ENCODE measurements at regions not wholly inside any gene's neighbourhood (a gene's known extent, or its start where the extent isn't known, plus 50 kb on each side); places are given as distances from the start of the nearest gene placed in this dataset.
"Not testable (repeated sequence)": the region's sequence is repeated elsewhere in the genome, so short reads cannot be mapped to it uniquely, and the experiment has no call there.

DNA sequence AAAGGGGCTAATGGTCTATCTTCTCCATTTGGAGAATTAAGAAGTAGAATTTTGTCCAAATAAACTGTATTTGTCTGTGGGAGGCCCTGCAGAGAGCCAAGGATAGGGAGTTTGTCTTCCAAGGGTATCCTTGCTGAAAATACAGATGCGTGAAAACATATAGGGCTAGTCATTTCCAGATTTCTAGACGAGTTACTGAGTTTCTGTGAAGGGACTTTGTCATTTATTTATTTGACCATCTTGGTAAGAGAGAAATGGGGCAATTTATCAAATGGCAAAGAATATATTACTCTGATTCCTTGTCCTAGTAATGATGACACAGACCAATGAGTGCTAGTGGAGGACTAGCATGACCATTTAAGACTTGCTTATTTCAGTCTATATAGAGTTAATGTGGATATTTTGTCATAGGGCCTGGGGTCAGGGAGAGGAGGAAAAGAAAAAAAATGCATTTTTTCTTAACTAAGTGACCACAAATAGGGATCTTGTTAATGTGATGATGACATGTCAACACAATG is 376.6 kb upstream of the ONECUT1 start:
- intact Hi-C loops (cut with DNase I) = no loop called here
- DNase-seq (ENCODE audit: low spot score) = no peak

DNA sequence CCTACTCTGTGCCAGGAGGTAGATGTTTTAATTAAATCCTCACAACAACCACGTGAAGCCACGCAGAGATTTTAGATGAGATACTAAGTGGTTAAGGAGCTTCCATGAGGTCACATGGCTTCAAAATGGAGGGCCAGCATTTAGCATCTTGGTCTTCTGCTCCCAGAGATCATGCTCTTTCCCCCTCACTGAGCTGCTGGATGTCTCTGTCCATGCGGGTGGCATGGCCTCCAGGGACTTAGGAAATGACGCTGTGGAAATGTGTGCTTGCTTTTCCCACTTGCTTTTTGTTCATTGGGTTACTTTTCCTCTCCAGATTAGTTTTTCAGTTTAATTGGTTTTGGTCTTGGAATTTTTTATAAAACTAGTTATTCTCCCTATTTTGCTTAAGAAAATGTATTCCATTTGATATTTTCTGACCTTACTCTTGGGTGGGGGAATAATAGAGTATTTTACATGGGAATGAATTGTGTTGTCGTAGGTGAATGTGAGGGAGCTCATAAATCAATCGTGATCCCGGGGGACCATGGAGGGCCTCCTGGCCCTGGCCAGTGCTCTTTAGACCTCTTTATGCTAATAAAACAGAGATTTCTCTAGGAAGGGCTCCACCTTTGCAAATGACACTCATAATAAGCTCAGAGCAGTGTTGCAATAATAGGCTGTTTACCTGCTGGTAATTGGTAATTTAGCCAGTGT is 376.0 kb upstream of the ONECUT1 start:
- DNase-seq (ENCODE audit: low spot score) = no peak
- intact Hi-C loops (cut with DNase I) = no loop called here

DNA sequence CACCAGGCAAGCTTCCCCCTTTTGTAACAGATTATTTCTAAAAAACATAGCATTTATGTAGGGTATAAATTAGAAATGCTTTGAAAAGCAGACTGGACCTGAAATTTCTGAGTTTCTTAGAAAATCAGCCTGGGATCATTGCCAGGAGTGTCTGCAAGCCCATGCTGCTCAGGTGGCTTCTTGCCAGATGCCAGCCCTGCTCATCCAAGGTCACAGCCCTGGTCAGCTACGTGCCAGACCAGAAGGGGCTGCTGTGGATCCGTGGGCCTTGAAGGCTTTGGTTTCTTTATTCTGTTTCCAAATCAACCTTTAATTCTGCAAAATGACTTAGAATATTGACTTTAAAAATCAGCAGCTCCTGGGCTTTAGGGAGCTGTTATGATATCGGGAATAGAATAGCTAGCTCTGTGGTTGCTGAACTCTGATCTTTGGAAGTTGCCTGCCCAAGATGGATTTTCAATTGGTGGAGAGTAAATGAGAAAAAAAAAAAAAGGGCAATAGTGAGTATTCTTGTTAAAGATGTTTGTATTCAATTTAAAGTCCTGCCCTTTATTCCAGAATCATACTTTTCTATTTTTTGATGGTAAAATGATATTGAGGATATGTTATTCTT is 370.1 kb upstream of the ONECUT1 start:
- no peak for DNase-seq (ENCODE audit: low spot score)
- intact Hi-C loops (cut with DNase I) = no loop called here

DNA sequence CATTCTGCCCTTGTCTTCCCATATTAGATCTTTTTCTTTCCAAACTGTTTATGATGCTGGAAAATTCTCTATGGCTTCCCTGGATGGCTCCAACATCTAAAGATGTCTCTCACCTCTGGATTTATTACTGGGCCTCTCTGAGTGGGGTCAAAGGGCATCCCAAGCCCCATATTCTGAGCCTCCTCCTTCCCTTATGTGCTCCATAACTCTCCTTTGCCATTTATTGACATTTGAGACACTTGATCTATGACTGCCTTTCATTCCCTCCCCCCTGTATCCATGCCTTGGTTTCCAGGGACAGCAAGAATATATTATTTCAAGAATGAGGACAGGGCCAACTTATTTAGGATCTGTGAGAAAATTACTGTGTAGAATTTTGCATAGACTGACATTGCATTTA is 369.3 kb upstream of the ONECUT1 start:
- intact Hi-C loops (cut with DNase I) = no loop called here
- DNase-seq (ENCODE audit: low spot score) = no peak

DNA sequence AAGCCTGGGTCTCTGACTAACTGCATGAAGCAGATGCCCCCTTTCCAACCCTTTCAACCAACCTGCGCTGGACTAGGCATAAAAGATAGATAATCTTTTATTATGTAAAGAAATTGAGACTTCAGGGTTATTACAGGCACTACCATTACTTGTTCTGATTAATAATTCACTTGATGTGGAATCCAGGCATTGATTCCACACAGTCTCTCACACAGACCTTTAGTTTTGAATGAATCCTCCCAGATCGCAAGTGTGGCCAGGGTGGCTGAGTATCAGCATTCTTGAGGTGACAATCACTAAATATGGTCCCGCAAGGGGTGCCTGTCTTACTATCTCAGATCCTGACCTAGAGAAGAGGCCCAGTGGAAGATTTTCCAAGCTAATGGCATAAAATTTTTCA is 368.9 kb upstream of the ONECUT1 start:
- intact Hi-C loops (cut with DNase I) = no loop called here
- DNase-seq (ENCODE audit: low spot score) = no peak

DNA sequence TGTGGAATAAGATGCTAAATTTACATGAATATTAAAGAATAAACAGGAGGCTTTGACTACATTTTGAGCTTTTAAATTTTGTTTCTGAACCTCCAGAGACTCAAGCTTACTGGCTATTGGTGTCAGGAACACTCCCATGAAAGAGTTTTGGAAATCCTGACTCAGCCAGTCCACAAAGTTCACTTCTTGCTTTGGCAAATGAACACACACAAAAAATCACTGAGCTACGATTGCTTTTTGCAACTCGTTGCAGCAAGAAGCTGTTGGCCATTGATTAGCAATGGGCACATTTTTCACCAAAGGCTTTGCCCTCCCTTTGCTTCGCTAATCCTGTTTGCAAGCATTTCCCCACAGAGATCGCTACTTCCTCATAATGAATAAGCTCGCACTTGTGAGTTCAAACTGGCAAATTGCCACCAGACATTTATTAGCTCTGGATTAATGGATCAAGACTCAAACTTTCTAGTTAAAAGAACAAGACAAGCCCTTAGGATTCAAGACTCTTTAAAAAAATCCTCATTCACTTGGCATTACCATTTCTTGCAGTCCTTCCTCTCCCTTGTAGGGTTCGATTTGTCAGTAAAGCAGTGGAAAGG is 343.2 kb upstream of the ONECUT1 start:
- intact Hi-C loops (cut with DNase I) = no loop called here
- no peak for DNase-seq (ENCODE audit: low spot score)

DNA sequence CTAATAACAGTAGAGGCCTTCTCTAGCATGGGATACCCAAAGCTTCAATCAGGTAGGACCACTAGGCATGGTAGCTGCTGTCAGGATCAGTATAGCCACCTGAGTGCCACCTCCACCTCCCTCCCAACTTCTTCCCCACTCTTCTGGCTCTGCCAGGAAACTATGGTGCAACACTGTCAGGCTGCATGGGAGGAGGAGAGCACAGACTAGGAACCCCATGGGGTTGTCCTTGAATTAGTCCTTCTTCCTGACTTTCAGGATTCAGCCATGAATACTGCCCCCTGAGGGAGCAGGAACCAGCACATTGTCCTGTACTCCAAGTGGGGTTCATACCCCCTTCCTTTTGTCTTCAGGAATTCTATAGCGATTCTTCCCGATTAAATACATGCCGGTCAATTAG is 340.8 kb upstream of the ONECUT1 start:
- intact Hi-C loops (cut with DNase I) = no loop called here
- no peak for DNase-seq (ENCODE audit: low spot score)

DNA sequence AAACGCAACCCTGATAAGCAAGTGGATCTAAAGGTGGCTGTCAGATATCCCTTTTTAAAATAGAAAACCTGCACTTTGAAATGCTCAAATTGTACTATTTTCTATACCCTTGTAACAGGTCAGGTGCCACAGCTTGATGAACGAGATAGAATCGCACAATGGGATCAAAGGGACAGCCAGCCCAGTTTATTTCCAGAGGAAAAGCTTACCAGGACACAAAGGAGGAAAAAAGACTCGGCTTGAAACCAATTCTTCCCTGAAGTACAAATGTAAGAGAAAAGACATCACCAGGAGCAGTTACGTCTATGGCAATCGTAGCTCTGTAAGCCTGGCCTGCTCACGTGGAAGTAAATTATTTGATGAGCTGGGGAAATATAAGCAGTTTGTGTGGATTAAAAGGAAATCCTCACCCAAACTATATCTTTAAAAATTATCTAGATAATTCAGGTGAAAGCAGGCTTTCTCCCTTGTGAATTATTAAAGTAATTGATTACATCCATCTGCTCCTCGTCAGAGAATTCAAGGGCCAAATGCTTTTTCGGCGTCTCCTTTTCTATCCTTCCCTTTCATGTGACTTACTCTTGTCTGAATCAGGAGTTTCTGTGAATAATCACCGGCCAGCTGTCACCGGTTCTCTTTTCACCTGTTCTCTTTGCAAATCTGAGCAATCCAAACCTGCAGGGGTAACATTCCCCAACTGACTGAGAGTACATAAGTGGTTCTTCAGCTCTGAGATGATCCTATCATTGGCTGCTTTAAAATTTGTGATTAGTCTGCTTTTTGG is 339.2 kb upstream of the ONECUT1 start:
- intact Hi-C loops (cut with DNase I) = no loop called here
- DNase-seq (ENCODE audit: low spot score) = no peak

DNA sequence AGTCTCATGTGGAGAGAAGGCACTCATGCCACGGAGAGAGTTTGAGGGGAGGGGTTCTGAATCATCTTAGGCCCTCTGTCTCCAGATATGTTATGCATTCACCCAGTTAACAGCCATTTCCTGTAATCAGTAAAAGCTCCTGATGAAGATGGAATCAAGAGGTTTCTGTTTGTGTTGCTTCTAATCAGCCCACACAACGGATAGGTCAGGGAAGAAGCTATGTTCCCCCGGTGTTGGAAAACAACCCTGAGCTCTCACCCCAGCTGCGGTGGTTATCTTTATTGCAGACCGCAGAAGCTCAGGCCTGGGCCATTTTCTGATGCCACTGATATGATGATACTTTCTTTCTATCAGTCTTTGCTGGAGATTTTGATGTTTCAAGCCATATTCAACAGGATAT is 338.5 kb upstream of the ONECUT1 start:
- intact Hi-C loops (cut with DNase I) = no loop called here
- no peak for DNase-seq (ENCODE audit: low spot score)

DNA sequence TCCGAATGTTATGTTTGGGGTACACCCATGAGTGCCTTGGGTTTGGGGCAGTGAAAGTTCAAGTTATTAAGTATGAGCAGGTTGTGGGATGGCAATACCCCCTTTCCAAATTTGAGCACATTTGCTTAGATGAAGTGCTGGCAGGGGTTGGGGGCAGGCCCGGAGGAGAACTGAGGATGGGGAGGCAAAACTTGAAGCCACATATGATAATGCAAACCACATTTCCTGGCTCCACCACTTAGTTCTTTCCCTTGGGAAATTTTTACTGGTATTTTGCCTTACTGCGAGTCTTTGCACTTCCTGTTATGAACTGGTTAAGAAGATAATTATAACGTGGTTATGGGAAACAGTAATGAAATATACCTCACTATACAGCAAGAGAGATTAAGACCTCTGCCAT is 336.0 kb upstream of the ONECUT1 start:
- intact Hi-C loops (cut with DNase I) = no loop called here
- DNase-seq (ENCODE audit: low spot score) = no peak

DNA sequence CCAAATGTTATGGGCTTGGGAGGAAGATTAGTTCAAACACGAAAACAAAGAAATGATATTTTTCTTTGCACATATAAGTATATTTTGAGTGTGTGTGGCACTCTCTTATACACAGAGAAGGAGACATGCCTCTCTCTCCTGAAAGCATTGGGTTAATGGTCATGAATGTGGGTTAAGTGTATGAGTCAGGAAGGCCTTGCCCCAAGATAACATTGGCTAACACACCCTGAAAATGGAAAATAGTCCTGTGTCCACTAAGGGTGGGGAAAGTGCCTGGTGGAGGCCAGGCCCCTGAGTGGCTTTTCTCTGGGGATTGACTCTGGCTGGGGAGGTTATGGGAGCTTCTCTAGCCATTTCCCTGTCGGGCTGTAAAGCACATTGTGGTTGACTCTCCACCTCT is 332.7 kb upstream of the ONECUT1 start:
- intact Hi-C loops (cut with DNase I) = no loop called here
- DNase-seq (ENCODE audit: low spot score) = no peak

DNA sequence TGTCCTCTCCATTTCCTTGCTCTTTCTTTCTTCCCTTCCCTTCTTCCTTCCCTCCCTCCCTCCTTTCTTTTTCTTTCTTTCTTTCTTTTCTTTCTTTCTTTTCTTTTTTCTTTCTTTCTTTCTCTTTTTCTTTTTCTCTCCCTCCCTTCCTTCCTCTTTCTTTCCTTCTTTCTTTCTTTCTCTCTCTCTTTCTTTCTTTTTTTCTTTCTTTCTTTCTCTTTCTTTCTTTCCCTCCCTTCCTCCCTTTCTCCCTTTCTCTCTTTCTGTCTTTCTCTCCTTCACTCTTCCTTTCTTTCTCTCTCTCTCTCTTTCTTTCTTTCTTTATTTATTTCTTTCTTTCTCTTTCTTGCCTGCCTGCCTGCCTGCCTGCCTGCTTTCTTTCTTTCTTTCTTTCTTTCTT is 326.8 kb upstream of the ONECUT1 start:
- DNase-seq (ENCODE audit: low spot score); intact Hi-C loops (cut with DNase I): not testable (repeated sequence)

DNA sequence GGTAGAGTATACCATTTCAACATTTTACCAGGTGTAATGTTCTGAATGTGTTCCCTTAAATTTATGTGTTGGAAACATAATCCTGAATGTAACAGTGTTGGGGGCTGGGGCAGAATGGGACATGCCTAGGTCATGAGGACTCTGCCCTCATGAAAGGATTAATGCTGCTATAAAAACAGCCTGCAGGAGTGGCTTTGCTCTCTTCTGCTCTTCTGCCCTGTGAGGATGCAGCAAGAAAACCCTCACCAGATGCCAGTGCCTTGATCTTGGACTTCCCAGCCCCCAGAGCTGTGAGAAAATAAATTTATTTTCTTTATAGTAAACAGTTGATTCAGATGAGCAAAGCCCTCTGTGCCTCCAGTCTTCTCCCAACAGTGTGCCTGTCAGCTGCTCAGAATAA is 326.0 kb upstream of the ONECUT1 start:
- intact Hi-C loops (cut with DNase I) = no loop called here
- no peak for DNase-seq (ENCODE audit: low spot score)

DNA sequence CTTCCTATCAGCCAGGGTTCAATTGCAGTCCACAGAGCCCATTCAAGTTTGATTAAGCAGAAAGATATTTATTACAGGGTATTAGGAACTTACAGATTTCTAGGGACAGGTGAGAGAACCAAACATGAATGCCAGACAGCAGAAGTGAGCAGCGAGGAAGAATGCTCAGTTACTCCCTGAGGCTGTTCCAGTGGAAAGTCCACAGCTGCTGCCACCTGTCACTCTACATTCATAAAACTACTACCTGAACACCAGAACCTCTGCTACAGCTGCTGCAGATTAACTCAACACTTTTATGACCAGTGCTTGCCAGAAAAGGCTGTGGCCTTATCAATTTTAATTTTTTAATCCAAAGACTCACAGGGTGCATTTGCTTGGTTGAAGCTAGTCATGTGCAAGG is 325.4 kb upstream of the ONECUT1 start:
- intact Hi-C loops (cut with DNase I) = no loop called here
- no peak for DNase-seq (ENCODE audit: low spot score)

DNA sequence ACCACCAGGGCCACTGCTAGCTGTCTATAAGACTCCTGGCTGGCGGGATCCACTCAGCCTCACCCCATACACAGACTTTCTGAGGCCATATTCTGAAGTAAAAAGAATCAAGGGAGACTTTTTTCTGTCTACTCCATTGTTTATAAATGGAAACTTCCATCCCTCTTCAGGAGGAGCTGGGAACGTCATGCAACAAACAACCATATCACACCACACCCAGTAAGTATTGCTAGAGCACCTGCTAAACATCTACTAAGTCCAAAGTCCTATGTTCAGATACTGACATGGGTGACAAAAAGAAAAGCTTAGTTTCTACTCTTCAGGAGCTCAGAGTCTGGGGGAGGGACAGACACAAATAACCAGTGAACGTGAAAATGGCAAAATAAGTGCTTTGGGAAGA is 324.8 kb upstream of the ONECUT1 start:
- DNase-seq (ENCODE audit: low spot score) = no peak
- intact Hi-C loops (cut with DNase I) = no loop called here

DNA sequence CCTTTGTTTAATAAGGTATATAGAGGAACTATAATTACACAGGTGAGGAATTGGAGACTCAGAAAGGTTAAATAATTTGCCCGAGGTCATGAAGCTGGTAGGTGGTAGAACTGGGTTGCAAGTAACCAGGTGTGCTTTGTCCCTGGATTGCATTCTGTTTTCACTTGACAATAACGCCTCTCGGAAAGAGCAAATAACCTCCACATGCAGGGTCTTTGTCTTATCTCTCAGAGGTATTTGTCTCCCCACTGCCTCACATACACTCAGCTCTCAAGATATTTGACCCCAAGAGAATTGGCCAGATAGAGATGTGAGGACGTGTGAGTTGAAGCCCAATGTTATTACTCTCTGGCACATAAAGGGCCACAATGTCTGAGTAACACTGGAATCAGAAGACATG is 320.9 kb upstream of the ONECUT1 start:
- intact Hi-C loops (cut with DNase I) = no loop called here
- DNase-seq (ENCODE audit: low spot score) = no peak

DNA sequence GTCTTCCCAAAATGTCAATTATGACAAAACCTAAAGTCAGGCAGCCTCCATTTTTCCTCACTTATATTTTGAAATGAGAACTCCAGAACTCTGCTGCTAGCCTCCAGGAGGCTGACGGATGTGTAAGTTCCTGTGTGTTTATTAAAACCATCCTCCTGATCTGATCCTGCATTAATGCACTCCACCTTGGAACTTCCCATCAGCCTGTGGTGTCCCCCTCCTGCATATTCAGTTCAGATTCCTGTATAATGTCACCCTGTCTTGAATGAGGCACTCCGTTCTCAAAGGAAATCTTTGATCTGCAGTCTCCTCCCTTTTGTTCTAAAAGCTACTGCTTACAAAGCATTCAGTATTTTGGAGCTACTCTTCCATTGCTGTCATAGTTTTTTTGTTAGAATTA is 318.2 kb upstream of the ONECUT1 start:
- intact Hi-C loops (cut with DNase I) = no loop called here
- no peak for DNase-seq (ENCODE audit: low spot score)

DNA sequence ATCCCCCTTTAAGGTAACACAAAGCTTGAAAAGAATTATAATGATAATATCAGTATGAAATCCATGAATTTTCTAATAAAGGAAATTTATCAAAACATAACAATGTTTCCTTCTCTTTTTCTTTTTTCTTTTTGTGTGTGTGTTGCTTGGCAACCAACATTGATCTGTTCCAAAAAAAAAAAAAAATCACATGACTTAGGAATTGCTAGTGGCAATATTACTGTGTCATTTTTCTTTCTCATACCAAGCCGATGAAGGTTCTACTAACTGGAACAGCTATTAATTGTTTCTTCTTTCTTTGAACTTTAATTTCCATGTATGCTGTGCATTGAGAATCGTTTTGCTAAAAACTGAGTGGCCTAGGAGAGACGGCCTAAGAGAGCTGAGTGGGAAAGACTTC is 317.7 kb upstream of the ONECUT1 start:
- intact Hi-C loops (cut with DNase I) = no loop called here
- no peak for DNase-seq (ENCODE audit: low spot score)

DNA sequence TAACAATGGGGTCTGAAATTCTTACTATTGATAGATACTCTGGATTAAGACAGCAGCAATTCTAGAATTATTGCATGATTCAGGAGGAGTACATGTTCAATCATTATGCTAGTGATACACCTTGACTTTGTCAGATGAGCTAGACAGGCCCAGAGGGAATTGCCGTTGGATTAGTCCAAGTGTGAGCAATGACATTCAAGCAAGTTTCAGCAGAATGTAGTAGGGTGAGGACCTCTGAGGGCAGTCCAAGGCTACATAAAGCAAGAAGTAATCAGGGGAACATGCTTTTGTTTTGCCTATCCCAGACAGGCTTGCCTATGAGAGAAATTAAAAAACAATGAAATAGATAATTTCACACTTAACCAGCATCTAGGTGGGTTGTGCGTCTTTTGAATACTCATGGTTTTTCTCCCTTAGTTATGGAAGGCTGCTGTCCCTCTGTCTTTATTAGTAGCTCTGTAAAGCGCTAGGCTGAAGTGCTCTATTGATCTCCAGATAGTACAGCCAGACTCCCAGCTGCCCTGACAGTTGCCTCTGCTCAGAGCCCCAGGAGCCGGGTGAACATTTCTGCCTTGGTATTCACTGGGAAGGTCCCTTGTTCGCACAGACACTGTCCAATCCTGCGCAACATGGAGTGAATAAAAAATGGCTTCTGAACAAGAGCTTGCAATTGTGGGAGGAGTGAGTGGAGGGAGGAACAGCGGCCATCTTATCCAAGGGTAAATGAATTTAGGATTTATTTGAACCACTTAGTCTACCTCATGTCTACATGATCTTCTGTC is 316.6 kb upstream of the ONECUT1 start:
- intact Hi-C loops (cut with DNase I) = no loop called here
- DNase-seq (ENCODE audit: low spot score) = no peak

DNA sequence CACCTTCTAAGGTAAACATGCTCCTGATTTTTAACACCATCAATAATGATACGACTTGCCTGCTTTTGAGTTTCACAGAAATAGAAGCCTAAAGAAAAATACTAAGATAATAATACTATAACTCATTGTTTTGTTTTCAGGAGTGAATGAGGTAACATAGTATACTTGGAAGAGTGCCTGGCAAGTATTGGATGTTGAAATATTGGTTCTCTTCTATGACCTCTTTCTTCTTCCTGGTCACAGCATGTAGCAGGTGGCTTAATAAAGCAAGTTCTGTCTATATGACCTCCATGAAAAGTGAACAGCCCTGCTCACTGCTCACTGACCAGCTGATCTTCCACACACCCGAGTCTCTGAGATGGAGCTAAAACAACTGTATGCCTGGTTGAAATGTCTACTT is 312.3 kb upstream of the ONECUT1 start:
- intact Hi-C loops (cut with DNase I) = no loop called here
- no peak for DNase-seq (ENCODE audit: low spot score)
